ENCODE measurements at regions not wholly inside any gene's neighbourhood (a gene's known extent, or its start where the extent isn't known, plus 50 kb on each side); places are given as distances from the start of the nearest gene placed in this dataset.
A peak's percentile ranks its signal among the peaks of the same experiment; 100 is the strongest.

DNA sequence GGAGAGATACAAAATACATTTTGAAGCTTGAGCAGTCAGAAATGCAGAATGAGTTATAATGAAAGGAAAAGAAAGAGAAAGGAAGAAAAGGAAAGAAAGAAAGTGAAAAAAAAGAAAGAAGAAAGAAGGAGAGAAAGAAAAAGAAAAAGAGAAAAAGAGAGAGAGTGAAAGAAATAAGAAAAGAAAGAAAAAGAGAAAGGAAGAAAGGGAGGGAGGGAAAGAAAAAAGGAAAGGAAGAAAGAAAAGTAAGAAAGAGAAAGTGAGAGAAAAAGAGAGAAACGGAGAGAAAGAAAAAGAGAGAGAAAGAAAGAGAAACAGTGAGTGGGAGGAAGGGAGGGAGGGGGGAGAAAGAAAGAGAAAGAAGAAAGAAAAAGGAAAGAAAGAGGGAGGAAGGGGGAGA, 549.9 kb downstream of the GALC start:
- Histone ChIP-seq H3K27ac (ENCODE audit: low read depth, low read length, severe bottlenecking) (no peak overlapping the region), H3K9me3 (ENCODE audit: control insufficient read depth, low read length) (no peaks in the 10 kb centered on the region), H3K4me3 (ENCODE audit: extremely low read depth, insufficient read depth, low read length, poor library complexity, severe bottlenecking) (no peak overlapping the region), H3K36me3 (ENCODE audit: control insufficient read depth, insufficient read depth, low read length) (no peaks in the 10 kb centered on the region), H3K4me1 (ENCODE audit: control insufficient read depth, insufficient read depth, low read length, poor library complexity, severe bottlenecking) (no peaks in the 10 kb centered on the region)
- 83 to 89% methylated on average over 1 of the region's 1 CpG for WGBS, 2 experiments (ENCODE audit: insufficient coverage in 2 of 2)

DNA sequence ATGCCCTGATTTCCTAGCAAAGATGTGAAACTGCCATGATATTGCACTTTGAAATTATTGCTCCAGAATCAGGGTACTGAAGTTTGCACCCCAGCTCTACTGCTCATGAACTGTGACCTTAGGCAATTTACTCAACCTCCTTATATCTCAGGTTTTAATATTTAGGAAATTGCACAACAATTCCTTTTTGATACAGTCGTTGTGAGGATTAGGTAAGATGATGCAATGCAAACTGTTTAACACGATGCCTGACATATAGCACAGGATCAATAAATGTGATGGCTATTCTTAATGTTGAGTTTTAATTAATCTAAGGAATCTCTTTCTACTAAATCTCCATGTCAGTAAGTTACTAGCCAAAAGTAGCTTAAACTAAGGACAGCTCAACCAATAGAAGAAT, 555.8 kb downstream of the GALC start:
- no CpG with 5 or more reads among the region's 2 CpGs for WGBS, 2 experiments (ENCODE audit: insufficient coverage in 2 of 2)
- no peak overlapping the region for H3K27ac ChIP-seq (ENCODE audit: low read depth, low read length, severe bottlenecking)
- no peaks in the 10 kb centered on the region for H3K36me3 ChIP-seq (ENCODE audit: control insufficient read depth, insufficient read depth, low read length)
- H3K4me1 ChIP-seq (ENCODE audit: control insufficient read depth, insufficient read depth, low read length, poor library complexity, severe bottlenecking) = no peaks in the 10 kb centered on the region
- H3K9me3 ChIP-seq (ENCODE audit: control insufficient read depth, low read length) = no peaks in the 10 kb centered on the region
- no peak overlapping the region for H3K4me3 ChIP-seq (ENCODE audit: extremely low read depth, insufficient read depth, low read length, poor library complexity, severe bottlenecking)

DNA sequence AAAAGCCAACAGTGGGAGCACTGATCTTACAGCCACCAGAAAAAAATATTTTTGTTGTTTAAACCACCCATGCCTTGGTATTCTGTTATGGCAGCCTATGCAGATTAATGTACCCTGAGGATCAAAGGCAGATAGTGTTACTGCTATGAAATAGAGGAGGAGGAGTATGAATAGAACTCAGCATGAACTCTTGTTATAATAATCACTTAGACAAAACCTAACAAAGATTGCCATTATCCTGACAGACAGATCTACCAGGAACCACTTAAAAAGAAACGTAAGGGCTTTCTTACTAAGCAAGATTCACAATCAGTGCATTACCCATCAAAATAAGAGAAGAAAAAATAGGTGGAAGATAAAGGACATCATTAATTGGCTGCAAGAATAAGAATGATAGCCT, 558.3 kb downstream of the GALC start:
- no CpG with 5 or more reads among the region's 1 CpG for WGBS, 2 experiments (ENCODE audit: insufficient coverage in 2 of 2)
- Histone ChIP-seq H3K27ac (ENCODE audit: low read depth, low read length, severe bottlenecking) (no peak overlapping the region), H3K9me3 (ENCODE audit: control insufficient read depth, low read length) (no peaks in the 10 kb centered on the region), H3K4me3 (ENCODE audit: extremely low read depth, insufficient read depth, low read length, poor library complexity, severe bottlenecking) (no peak overlapping the region), H3K4me1 (ENCODE audit: control insufficient read depth, insufficient read depth, low read length, poor library complexity, severe bottlenecking) (peaks cover 5% of the 10 kb centered on the region), H3K36me3 (ENCODE audit: control insufficient read depth, insufficient read depth, low read length) (no peaks in the 10 kb centered on the region)

GRCh38 chr14:87434011-87434410, 559.0 kb downstream of the GALC start:
- Histone ChIP-seq H3K36me3 (ENCODE audit: control insufficient read depth, insufficient read depth, low read length) (no peaks in the 10 kb centered on the region), H3K4me3 (ENCODE audit: extremely low read depth, insufficient read depth, low read length, poor library complexity, severe bottlenecking) (no peak overlapping the region), H3K27ac (ENCODE audit: low read depth, low read length, severe bottlenecking) (no peak overlapping the region), H3K9me3 (ENCODE audit: control insufficient read depth, low read length) (no peaks in the 10 kb centered on the region), H3K4me1 (ENCODE audit: control insufficient read depth, insufficient read depth, low read length, poor library complexity, severe bottlenecking) (peaks cover 6% of the 10 kb centered on the region)
- WGBS, 2 experiments (ENCODE audit: insufficient coverage in 2 of 2) = 100% methylated on average over 1 of the region's 1 CpG; no CpG with 5 or more reads in 1 of the 2 experiments

DNA sequence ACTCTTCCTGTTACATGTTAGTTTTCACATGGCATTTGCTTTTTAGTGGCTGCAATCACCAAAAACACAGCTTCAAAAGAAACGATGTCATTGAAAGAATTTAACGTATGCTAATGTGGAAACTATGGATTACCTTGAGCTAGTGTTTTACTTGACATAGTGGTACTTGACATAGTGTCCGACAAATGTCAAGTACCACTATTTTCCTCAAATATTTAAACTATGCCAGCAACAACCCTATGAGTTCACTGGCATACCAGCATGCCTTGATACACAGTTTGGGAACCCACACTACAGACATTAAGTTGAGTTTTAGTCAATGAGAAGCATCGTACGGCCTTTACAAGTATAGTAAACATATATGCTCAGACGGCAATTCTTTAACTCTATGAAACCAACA, 560.3 kb downstream of the GALC start:
- Histone ChIP-seq H3K27ac (ENCODE audit: low read depth, low read length, severe bottlenecking) (no peak overlapping the region), H3K9me3 (ENCODE audit: control insufficient read depth, low read length) (no peaks in the 10 kb centered on the region), H3K4me3 (ENCODE audit: extremely low read depth, insufficient read depth, low read length, poor library complexity, severe bottlenecking) (no peak overlapping the region), H3K36me3 (ENCODE audit: control insufficient read depth, insufficient read depth, low read length) (no peaks in the 10 kb centered on the region), H3K4me1 (ENCODE audit: control insufficient read depth, insufficient read depth, low read length, poor library complexity, severe bottlenecking) (peaks cover 6% of the 10 kb centered on the region)
- 93 to 95% methylated on average over 3 to 6 of the region's 6 CpGs for WGBS, 2 experiments (ENCODE audit: insufficient coverage in 2 of 2)

- Histone ChIP-seq H3K9me3 (ENCODE audit: control insufficient read depth, low read length) (no peaks in the 10 kb centered on the region), H3K36me3 (ENCODE audit: control insufficient read depth, insufficient read depth, low read length) (no peaks in the 10 kb centered on the region), H3K27ac (ENCODE audit: low read depth, low read length, severe bottlenecking) (peak overlapping the region; percentile 36), H3K4me1 (ENCODE audit: control insufficient read depth, insufficient read depth, low read length, poor library complexity, severe bottlenecking) (peaks cover 6% of the 10 kb centered on the region), H3K4me3 (ENCODE audit: extremely low read depth, insufficient read depth, low read length, poor library complexity, severe bottlenecking) (no peak overlapping the region)
Observed at GRCh38 chr14:87430810-87431209, 562.2 kb downstream of the GALC start.

GRCh38 chr14:87430214-87430613, 562.8 kb downstream of the GALC start:
- Histone ChIP-seq H3K4me3 (ENCODE audit: extremely low read depth, insufficient read depth, low read length, poor library complexity, severe bottlenecking) (no peak overlapping the region), H3K9me3 (ENCODE audit: control insufficient read depth, low read length) (no peaks in the 10 kb centered on the region), H3K27ac (ENCODE audit: low read depth, low read length, severe bottlenecking) (peak overlapping the region; percentile 36), H3K36me3 (ENCODE audit: control insufficient read depth, insufficient read depth, low read length) (no peaks in the 10 kb centered on the region), H3K4me1 (ENCODE audit: control insufficient read depth, insufficient read depth, low read length, poor library complexity, severe bottlenecking) (peaks cover 6% of the 10 kb centered on the region)
- 91 to 93% methylated on average over 5 to 6 of the region's 7 CpGs for WGBS, 2 experiments (ENCODE audit: insufficient coverage in 2 of 2)

DNA sequence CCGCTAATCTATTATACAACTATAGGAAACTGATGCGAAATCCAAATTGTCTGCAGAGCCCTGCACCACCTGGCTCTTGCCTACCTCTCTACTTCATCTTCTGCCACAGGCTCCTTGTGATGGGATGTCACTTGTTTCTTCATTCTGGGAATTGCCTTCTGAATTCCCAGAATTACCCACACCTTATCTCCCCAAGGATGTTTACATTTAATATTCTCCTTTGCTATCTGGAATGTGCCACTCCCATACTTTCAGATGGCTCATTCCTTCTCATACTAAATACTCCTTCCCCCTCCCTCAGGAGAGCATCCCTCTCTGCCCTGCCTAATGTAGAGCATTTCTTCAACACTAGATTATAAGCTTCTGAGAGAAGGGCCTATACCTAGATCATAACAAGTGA, 573.1 kb downstream of the GALC start:
- Histone ChIP-seq H3K27ac (ENCODE audit: low read depth, low read length, severe bottlenecking) (no peak overlapping the region), H3K4me3 (ENCODE audit: extremely low read depth, insufficient read depth, low read length, poor library complexity, severe bottlenecking) (no peak overlapping the region), H3K4me1 (ENCODE audit: control insufficient read depth, insufficient read depth, low read length, poor library complexity, severe bottlenecking) (no peaks in the 10 kb centered on the region), H3K36me3 (ENCODE audit: control insufficient read depth, insufficient read depth, low read length) (no peaks in the 10 kb centered on the region), H3K9me3 (ENCODE audit: control insufficient read depth, low read length) (peaks cover 13% of the 10 kb centered on the region)
- WGBS, 2 experiments (ENCODE audit: insufficient coverage in 2 of 2) = 60% methylated on average over 1 of the region's 2 CpGs; no CpG with 5 or more reads in 1 of the 2 experiments

DNA sequence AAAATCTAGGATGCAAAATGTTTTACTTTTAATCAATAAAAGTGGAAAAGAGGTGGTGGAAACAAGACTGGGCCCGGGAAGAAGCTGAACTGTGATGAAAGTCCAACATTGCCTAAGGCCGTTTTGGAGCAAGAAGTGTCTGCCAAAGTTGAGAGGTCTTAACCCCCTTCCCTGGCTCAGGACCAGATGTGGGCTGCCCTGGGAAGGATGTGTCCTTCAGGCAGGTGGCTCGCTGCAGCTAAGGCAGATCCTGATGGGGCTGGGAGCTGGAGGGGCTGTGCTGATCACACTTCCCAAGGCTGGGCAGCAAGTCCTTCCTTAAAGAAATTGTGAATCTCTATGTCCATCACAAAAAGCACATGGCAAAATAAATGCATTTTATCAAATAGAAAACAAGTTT, 581.6 kb downstream of the GALC start:
- Histone ChIP-seq H3K27ac (ENCODE audit: low read depth, low read length, severe bottlenecking) (no peak overlapping the region), H3K4me1 (ENCODE audit: control insufficient read depth, insufficient read depth, low read length, poor library complexity, severe bottlenecking) (no peaks in the 10 kb centered on the region), H3K36me3 (ENCODE audit: control insufficient read depth, insufficient read depth, low read length) (no peaks in the 10 kb centered on the region), H3K9me3 (ENCODE audit: control insufficient read depth, low read length) (no peaks in the 10 kb centered on the region), H3K4me3 (ENCODE audit: extremely low read depth, insufficient read depth, low read length, poor library complexity, severe bottlenecking) (no peak overlapping the region)
- WGBS, 2 experiments (ENCODE audit: insufficient coverage in 2 of 2) = 80 to 91% methylated on average over 1 to 3 of the region's 3 CpGs

DNA sequence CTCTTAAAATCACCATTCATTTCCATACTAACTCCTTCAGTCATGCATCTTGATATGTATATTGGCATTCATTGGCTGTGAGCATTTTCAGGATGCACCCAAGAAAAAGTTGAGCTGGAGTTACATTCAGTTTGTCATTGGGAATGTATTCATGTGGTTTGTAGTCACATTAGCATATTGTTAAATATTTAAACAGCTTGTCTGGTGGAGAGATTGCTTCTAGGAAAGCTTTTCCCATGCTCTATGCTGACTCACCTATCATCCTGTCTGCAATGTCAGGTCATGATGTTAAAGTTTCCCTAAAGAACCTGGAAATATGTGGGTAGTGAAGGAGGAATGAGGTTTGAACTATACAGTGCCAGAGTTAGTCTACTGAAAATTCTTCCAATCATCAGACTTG, 583.6 kb downstream of the GALC start:
- no peaks in the 10 kb centered on the region for H3K9me3 ChIP-seq (ENCODE audit: control insufficient read depth, low read length)
- H3K4me1 ChIP-seq (ENCODE audit: control insufficient read depth, insufficient read depth, low read length, poor library complexity, severe bottlenecking) = no peaks in the 10 kb centered on the region
- H3K36me3 ChIP-seq (ENCODE audit: control insufficient read depth, insufficient read depth, low read length) = no peaks in the 10 kb centered on the region
- no peak overlapping the region for H3K27ac ChIP-seq (ENCODE audit: low read depth, low read length, severe bottlenecking)
- H3K4me3 ChIP-seq (ENCODE audit: extremely low read depth, insufficient read depth, low read length, poor library complexity, severe bottlenecking) = no peak overlapping the region

DNA sequence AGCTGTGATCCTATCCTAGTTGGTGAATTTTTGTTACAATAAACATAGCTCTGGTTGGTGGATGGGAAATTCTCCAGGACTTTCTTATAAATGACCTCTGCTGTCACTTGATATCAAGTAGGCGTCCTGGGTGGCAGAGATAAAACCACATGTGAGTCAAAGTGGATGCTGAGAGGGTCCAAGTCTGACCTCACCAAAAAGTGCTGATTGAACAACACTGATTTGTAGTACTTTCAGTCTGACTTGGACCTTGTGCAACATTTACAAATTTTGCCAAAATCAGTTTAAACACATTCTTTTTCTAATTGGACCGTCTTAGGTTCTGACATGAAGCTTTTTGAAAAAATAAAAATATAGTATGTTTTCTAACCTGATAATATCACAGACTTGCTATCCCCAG, 585.6 kb downstream of the GALC start:
- Histone ChIP-seq H3K4me1 (ENCODE audit: control insufficient read depth, insufficient read depth, low read length, poor library complexity, severe bottlenecking) (no peaks in the 10 kb centered on the region), H3K4me3 (ENCODE audit: extremely low read depth, insufficient read depth, low read length, poor library complexity, severe bottlenecking) (no peak overlapping the region), H3K9me3 (ENCODE audit: control insufficient read depth, low read length) (no peaks in the 10 kb centered on the region), H3K36me3 (ENCODE audit: control insufficient read depth, insufficient read depth, low read length) (no peaks in the 10 kb centered on the region), H3K27ac (ENCODE audit: low read depth, low read length, severe bottlenecking) (no peak overlapping the region)
- WGBS, 2 experiments (ENCODE audit: insufficient coverage in 2 of 2) = 100% methylated on average over 1 of the region's 2 CpGs; no CpG with 5 or more reads in 1 of the 2 experiments

GRCh38 chr14:87405563-87405962, 587.4 kb downstream of the GALC start:
- WGBS, 2 experiments (ENCODE audit: insufficient coverage in 2 of 2) = 62 to 71% methylated on average over 2 to 3 of the region's 3 CpGs
- H3K4me3 ChIP-seq (ENCODE audit: extremely low read depth, insufficient read depth, low read length, poor library complexity, severe bottlenecking) = no peak overlapping the region
- H3K4me1 ChIP-seq (ENCODE audit: control insufficient read depth, insufficient read depth, low read length, poor library complexity, severe bottlenecking) = no peaks in the 10 kb centered on the region
- no peak overlapping the region for H3K27ac ChIP-seq (ENCODE audit: low read depth, low read length, severe bottlenecking)
- H3K36me3 ChIP-seq (ENCODE audit: control insufficient read depth, insufficient read depth, low read length) = no peaks in the 10 kb centered on the region
- no peaks in the 10 kb centered on the region for H3K9me3 ChIP-seq (ENCODE audit: control insufficient read depth, low read length)
